ENCODE measurements at regions not wholly inside any gene's neighbourhood (a gene's known extent, or its start where the extent isn't known, plus 50 kb on each side); places are given as distances from the start of the nearest gene placed in this dataset.

DNA sequence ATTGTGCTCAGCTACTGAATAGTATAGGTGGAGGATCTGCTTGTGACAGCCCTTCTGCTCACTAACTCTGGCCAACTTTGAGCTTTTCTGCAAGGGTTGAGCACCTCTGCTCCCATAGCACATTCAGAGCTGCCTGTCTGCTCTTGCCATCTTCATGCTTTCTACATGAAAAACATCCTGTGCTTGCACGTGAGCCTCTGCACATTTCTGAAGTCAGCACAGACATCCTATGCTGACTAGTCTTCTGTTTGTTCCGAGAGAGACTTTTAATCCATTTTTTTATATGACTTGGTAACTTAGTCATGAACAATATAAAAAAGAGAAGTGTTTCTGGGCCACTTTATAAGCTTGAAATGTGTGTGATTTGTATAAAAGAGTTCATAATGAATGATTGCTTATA, 969.3 kb downstream of the TMTC2 start:
- no peak for TF ChIP-seq ZFP36 (IDR thresholded peaks at IDR 0.05; ENCODE audit: borderline replicate concordance, partially characterized antibody)
- no peak for TF ChIP-seq FOSL2 (IDR thresholded peaks at IDR 0.05)
- TF ChIP-seq FOSL2 (CRISPR knock-in tag; IDR thresholded peaks at IDR 0.05): no peak
- no peak for TF ChIP-seq HOXA7 (CRISPR knock-in tag; IDR thresholded peaks at IDR 0.05)
- no peak for TF ChIP-seq RNF2 (IDR thresholded peaks at IDR 0.05; ENCODE audit: borderline replicate concordance, low read depth)
- TF ChIP-seq, protein P1, sequence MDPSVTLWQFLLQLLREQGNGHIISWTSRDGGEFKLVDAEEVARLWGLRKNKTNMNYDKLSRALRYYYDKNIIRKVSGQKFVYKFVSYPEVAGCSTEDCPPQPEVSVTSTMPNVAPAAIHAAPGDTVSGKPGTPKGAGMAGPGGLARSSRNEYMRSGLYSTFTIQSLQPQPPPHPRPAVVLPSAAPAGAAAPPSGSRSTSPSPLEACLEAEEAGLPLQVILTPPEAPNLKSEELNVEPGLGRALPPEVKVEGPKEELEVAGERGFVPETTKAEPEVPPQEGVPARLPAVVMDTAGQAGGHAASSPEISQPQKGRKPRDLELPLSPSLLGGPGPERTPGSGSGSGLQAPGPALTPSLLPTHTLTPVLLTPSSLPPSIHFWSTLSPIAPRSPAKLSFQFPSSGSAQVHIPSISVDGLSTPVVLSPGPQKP (IDR thresholded peaks at IDR 0.05; ENCODE audit: low read depth, low read length): no peak
- no peak for TF ChIP-seq MAFK (IDR thresholded peaks at IDR 0.05; ENCODE audit: partially characterized antibody)
- no peak for TF ChIP-seq EP300 (IDR thresholded peaks at IDR 0.05)
- TF ChIP-seq RFX5 (IDR thresholded peaks at IDR 0.05): no peak
- no peak for TF ChIP-seq CEBPB (IDR thresholded peaks at IDR 0.05)
- TF ChIP-seq EHMT2 (IDR thresholded peaks at IDR 0.05; ENCODE audit: low read depth): no peak
- TF ChIP-seq MAZ (IDR thresholded peaks at IDR 0.05; ENCODE audit: borderline replicate concordance, low read depth, low read length): no peak
- TF ChIP-seq ATOH8 (CRISPR knock-in tag; IDR thresholded peaks at IDR 0.05; ENCODE audit: low read depth): no peak
- no peak for TF ChIP-seq RCOR1 (IDR thresholded peaks at IDR 0.05; ENCODE audit: low read depth, low read length)
- no peak for TF ChIP-seq TP53 (CRISPR knock-in tag; IDR thresholded peaks at IDR 0.05)
- no peak for TF ChIP-seq ZNF302 (CRISPR knock-in tag; IDR thresholded peaks at IDR 0.05)
- TF ChIP-seq TFCP2L1 (CRISPR knock-in tag; IDR thresholded peaks at IDR 0.05): no peak
- TF ChIP-seq KDM1A (IDR thresholded peaks at IDR 0.05; ENCODE audit: low read depth): no peak
- no peak for TF ChIP-seq CBX2 (IDR thresholded peaks at IDR 0.05; ENCODE audit: borderline replicate concordance, low read depth)
- no peak for TF ChIP-seq POLR2AphosphoS2 (conservative IDR thresholded peaks at IDR 0.05; ENCODE audit: low read length)
- WGBS (ENCODE audit: missing lambda C conversion rate): 20% methylated on average over 2 of the region's 2 CpGs
- FAIRE-seq: no peak
- Histone ChIP-seq H3K4me2 (no peak overlapping the region), H3K4me1 (no peaks in the 10 kb centered on the region), H3K4me3 (no peak overlapping the region), H3K9me3 (no peaks in the 10 kb centered on the region), H3K27ac (no peak overlapping the region)
- ChIA-PET POLR2A (no interaction called here), CTCF (no interaction called here)
- DNase-seq (ENCODE audit: low read depth in 1 of 2, low spot score in 1 of 2): no peak
- ATAC-seq: no peak

- ChIA-PET POLR2A (no interaction called here), CTCF (no interaction called here)
- no peak for ATAC-seq
- Histone ChIP-seq H3K9me3 (peaks cover 6% of the 10 kb centered on the region; the same call in 1 of the 3 replicates), H3K27ac (no peak overlapping the region), H3K4me2 (no peak overlapping the region), H3K4me1 (no peaks in the 10 kb centered on the region), H3K4me3 (no peak overlapping the region)
- no peak for FAIRE-seq
- TF ChIP-seq RCOR1 (IDR thresholded peaks at IDR 0.05; ENCODE audit: low read depth, low read length) (no peak), RAD21 (conservative IDR thresholded peaks at IDR 0.05 in 1 of 2, IDR thresholded peaks at IDR 0.05 in 1 of 2) (no peak), RFX5 (IDR thresholded peaks at IDR 0.05) (no peak), MAZ (IDR thresholded peaks at IDR 0.05; ENCODE audit: borderline replicate concordance, low read depth, low read length) (no peak), EHMT2 (IDR thresholded peaks at IDR 0.05; ENCODE audit: low read depth) (no peak), ESRRA (IDR thresholded peaks at IDR 0.05; ENCODE audit: borderline replicate concordance, low read length) (no peak), FOSB (CRISPR knock-in tag; IDR thresholded peaks at IDR 0.05) (no peak), SREBF2 (IDR thresholded peaks at IDR 0.05) (no peak), POLR2A (IDR thresholded peaks at IDR 0.05; ENCODE audit: low read length) (no peak), RNF2 (IDR thresholded peaks at IDR 0.05; ENCODE audit: borderline replicate concordance, low read depth) (no peak), NFE2L2 (conservative IDR thresholded peaks at IDR 0.05; ENCODE audit: low read length) (no peak), HOXB5 (CRISPR knock-in tag; IDR thresholded peaks at IDR 0.05) (no peak), USF2 (IDR thresholded peaks at IDR 0.05) (no peak)
- TF ChIP-seq, protein P2, sequence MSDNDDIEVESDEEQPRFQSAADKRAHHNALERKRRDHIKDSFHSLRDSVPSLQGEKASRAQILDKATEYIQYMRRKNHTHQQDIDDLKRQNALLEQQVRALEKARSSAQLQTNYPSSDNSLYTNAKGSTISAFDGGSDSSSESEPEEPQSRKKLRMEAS (IDR thresholded peaks at IDR 0.05): no peak
- WGBS (ENCODE audit: missing lambda C conversion rate): 11% methylated on average over 3 of the region's 3 CpGs
- no peak for DNase-seq (ENCODE audit: low read depth in 1 of 2, low spot score in 1 of 2)
Measured at GRCh38 chr12:83642205-83642604, 955.5 kb downstream of the TMTC2 start.

Measured in A549 (cell line).